ENCODE measurements at regions not wholly inside any gene's neighbourhood (a gene's known extent, or its start where the extent isn't known, plus 50 kb on each side); places are given as distances from the start of the nearest gene placed in this dataset.
"Not testable (repeated sequence)": the region's sequence is repeated elsewhere in the genome, so short reads cannot be mapped to it uniquely, and the experiment has no call there.

GRCh38 chr9:32877103-32877502 is 93.8 kb downstream of the TMEM215 start:
- Histone ChIP-seq H3K27ac (ENCODE audit: low read length) (peak overlapping the region; percentile 82; the same call in 1 of the 2 replicates), H3K79me2 (ENCODE audit: low read length) (no peaks in the 10 kb centered on the region)

GRCh38 chr9:32877639-32878217 is 94.4 kb downstream of the TMEM215 start:
- Histone ChIP-seq H3K36me3 (ENCODE audit: insufficient read depth, low read length) (no peaks in the 10 kb centered on the region), H2AFZ (ENCODE audit: low read length) (peak overlapping the region; percentile 2; the same call in 1 of the 2 replicates), H3K4me2 (ENCODE audit: low read depth, low read length, poor library complexity, severe bottlenecking) (peak overlapping the region; percentile 79), H3K9me2 (replicated peaks; ENCODE audit: insufficient read depth, low read length) (no peaks in the 10 kb centered on the region), H4K20me1 (ENCODE audit: insufficient read depth, low read depth, low read length) (no peaks in the 10 kb centered on the region), H3K9me3 (ENCODE audit: low read length) (no peaks in the 10 kb centered on the region), H3K4me1 (ENCODE audit: low read length) (peaks cover 43% of the 10 kb centered on the region), H3K27ac (ENCODE audit: low read length) (peak overlapping the region; percentile 82), H3K79me2 (ENCODE audit: low read length) (no peaks in the 10 kb centered on the region), H3K27me3 (ENCODE audit: low read length) (no peaks in the 10 kb centered on the region), H3K4me3 (ENCODE audit: low read length) (peak overlapping the region; percentile 41), H3K9ac (ENCODE audit: low read length) (peak overlapping the region; percentile 28; the same call in 1 of the 2 replicates)
- DNase-seq = peak; percentile 77

More at GRCh38 chr9:32877103-32877502, 93.8 kb downstream of the TMEM215 start:
- no peak overlapping the region for H3K4me3 ChIP-seq (ENCODE audit: low read length)
- no peak overlapping the region for H3K9ac ChIP-seq (ENCODE audit: low read length)
- no peaks in the 10 kb centered on the region for H3K36me3 ChIP-seq (ENCODE audit: insufficient read depth, low read length)
- no peaks in the 10 kb centered on the region for H3K9me3 ChIP-seq (ENCODE audit: low read length)
- H4K20me1 ChIP-seq (ENCODE audit: insufficient read depth, low read depth, low read length) = no peaks in the 10 kb centered on the region
- peaks cover 43% of the 10 kb centered on the region for H3K4me1 ChIP-seq (ENCODE audit: low read length)
- no peak overlapping the region for H2AFZ ChIP-seq (ENCODE audit: low read length)
- no peaks in the 10 kb centered on the region for H3K9me2 ChIP-seq (replicated peaks; ENCODE audit: insufficient read depth, low read length)
- DNase-seq = no peak
- H3K27me3 ChIP-seq (ENCODE audit: low read length) = no peaks in the 10 kb centered on the region
- H3K4me2 ChIP-seq (ENCODE audit: low read depth, low read length, poor library complexity, severe bottlenecking) = peak overlapping the region; percentile 79

- DNase-seq = no peak
- peaks cover 32% of the 10 kb centered on the region for H3K4me1 ChIP-seq (ENCODE audit: low read length)
- no peaks in the 10 kb centered on the region for H3K36me3 ChIP-seq (ENCODE audit: insufficient read depth, low read length)
- no peak overlapping the region for H3K4me3 ChIP-seq (ENCODE audit: low read length)
- H3K27me3 ChIP-seq (ENCODE audit: low read length) = no peaks in the 10 kb centered on the region
- H3K9me2 ChIP-seq (replicated peaks; ENCODE audit: insufficient read depth, low read length) = no peaks in the 10 kb centered on the region
- no peak overlapping the region for H3K9ac ChIP-seq (ENCODE audit: low read length)
- no peak overlapping the region for H2AFZ ChIP-seq (ENCODE audit: low read length)
- no peak overlapping the region for H3K4me2 ChIP-seq (ENCODE audit: low read depth, low read length, poor library complexity, severe bottlenecking)
- H4K20me1 ChIP-seq (ENCODE audit: insufficient read depth, low read depth, low read length) = no peaks in the 10 kb centered on the region
- H3K79me2 ChIP-seq (ENCODE audit: low read length) = no peaks in the 10 kb centered on the region
- no peaks in the 10 kb centered on the region for H3K9me3 ChIP-seq (ENCODE audit: low read length)
- no peak overlapping the region for H3K27ac ChIP-seq (ENCODE audit: low read length)
Measured at GRCh38 chr9:32879335-32879734, 96.0 kb downstream of the TMEM215 start.

GRCh38 chr9:32881948-32882347 is 98.6 kb downstream of the TMEM215 start:
- no peak overlapping the region for H3K9ac ChIP-seq (ENCODE audit: low read length)
- H4K20me1 ChIP-seq (ENCODE audit: insufficient read depth, low read depth, low read length) = no peaks in the 10 kb centered on the region
- no peak overlapping the region for H3K4me3 ChIP-seq (ENCODE audit: low read length)
- H3K9me3 ChIP-seq (ENCODE audit: low read length) = no peaks in the 10 kb centered on the region
- H3K27ac ChIP-seq (ENCODE audit: low read length) = no peak overlapping the region
- H3K27me3 ChIP-seq (ENCODE audit: low read length) = no peaks in the 10 kb centered on the region
- DNase-seq = no peak
- peaks cover 26% of the 10 kb centered on the region for H3K4me1 ChIP-seq (ENCODE audit: low read length)
- no peak overlapping the region for H2AFZ ChIP-seq (ENCODE audit: low read length)
- no peak overlapping the region for H3K4me2 ChIP-seq (ENCODE audit: low read depth, low read length, poor library complexity, severe bottlenecking)
- no peaks in the 10 kb centered on the region for H3K9me2 ChIP-seq (replicated peaks; ENCODE audit: insufficient read depth, low read length)
- no peaks in the 10 kb centered on the region for H3K79me2 ChIP-seq (ENCODE audit: low read length)
- no peaks in the 10 kb centered on the region for H3K36me3 ChIP-seq (ENCODE audit: insufficient read depth, low read length)

- H3K27me3 ChIP-seq (ENCODE audit: low read length) = no peaks in the 10 kb centered on the region
- H3K4me3 ChIP-seq (ENCODE audit: low read length) = no peak overlapping the region
- no peak overlapping the region for H3K4me2 ChIP-seq (ENCODE audit: low read depth, low read length, poor library complexity, severe bottlenecking)
- no peak overlapping the region for H3K27ac ChIP-seq (ENCODE audit: low read length)
- H4K20me1 ChIP-seq (ENCODE audit: insufficient read depth, low read depth, low read length) = no peaks in the 10 kb centered on the region
- no peak overlapping the region for H3K9ac ChIP-seq (ENCODE audit: low read length)
- DNase-seq = no peak
- no peaks in the 10 kb centered on the region for H3K9me2 ChIP-seq (replicated peaks; ENCODE audit: insufficient read depth, low read length)
- no peaks in the 10 kb centered on the region for H3K9me3 ChIP-seq (ENCODE audit: low read length)
- H3K36me3 ChIP-seq (ENCODE audit: insufficient read depth, low read length) = no peaks in the 10 kb centered on the region
- H3K79me2 ChIP-seq (ENCODE audit: low read length) = no peaks in the 10 kb centered on the region
- H2AFZ ChIP-seq (ENCODE audit: low read length) = no peak overlapping the region
- H3K4me1 ChIP-seq (ENCODE audit: low read length) = peaks cover 18% of the 10 kb centered on the region
Measured at GRCh38 chr9:32882705-32883104, 99.4 kb downstream of the TMEM215 start.

DNA sequence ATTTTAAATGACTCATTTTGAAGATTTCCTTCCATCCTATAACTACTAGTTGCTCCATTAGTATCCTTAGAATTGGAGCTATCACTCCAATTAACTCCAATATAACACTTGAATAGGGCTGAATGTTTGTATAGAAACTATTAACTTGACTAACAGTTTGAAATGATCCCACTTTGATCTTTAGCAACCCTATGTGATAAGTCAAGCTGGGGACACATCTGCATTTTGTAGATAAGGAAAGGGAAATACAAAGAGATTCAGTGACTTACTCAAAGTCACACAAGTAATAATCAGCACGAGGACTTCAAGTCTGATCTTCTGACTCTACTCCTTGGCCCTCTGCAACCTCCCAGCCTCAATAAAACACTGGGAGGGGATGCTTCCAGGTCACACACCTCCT is 101.1 kb downstream of the TMEM215 start:
- no peaks in the 10 kb centered on the region for H3K79me2 ChIP-seq (ENCODE audit: low read length)
- no peak for DNase-seq
- no peaks in the 10 kb centered on the region for H3K9me2 ChIP-seq (replicated peaks; ENCODE audit: insufficient read depth, low read length)
- H3K27ac ChIP-seq (ENCODE audit: low read length) = no peak overlapping the region
- H3K4me1 ChIP-seq (ENCODE audit: low read length) = peaks cover under 1% of the 10 kb centered on the region; the same call in 1 of the 2 replicates
- no peak overlapping the region for H3K9ac ChIP-seq (ENCODE audit: low read length)
- H3K9me3 ChIP-seq (ENCODE audit: low read length) = no peaks in the 10 kb centered on the region
- no peaks in the 10 kb centered on the region for H4K20me1 ChIP-seq (ENCODE audit: insufficient read depth, low read depth, low read length)
- no peak overlapping the region for H3K4me3 ChIP-seq (ENCODE audit: low read length)
- no peak overlapping the region for H3K4me2 ChIP-seq (ENCODE audit: low read depth, low read length, poor library complexity, severe bottlenecking)
- H2AFZ ChIP-seq (ENCODE audit: low read length) = no peak overlapping the region
- H3K27me3 ChIP-seq (ENCODE audit: low read length) = no peaks in the 10 kb centered on the region
- H3K36me3 ChIP-seq (ENCODE audit: insufficient read depth, low read length) = no peaks in the 10 kb centered on the region

DNA sequence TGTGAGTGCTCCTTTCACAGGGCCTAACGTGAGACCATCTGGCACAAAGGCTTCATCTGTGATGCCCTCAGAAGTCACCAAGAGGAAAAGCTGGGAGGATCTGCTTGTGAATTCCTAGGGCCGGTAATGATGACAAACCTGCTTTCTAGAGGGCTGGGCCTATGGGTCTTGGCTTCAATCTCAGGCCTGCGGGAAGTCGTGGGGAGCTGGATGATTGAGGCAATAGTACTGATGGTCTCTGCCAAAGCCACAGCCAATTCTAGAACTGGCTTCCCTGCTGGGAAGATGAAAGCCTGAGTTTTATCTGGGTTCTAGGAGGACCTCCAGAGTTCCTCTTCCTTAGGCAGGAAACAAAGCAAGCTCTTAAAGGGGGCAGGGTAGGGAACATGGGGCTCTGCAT is 102.7 kb downstream of the TMEM215 start:
- no peaks in the 10 kb centered on the region for H3K36me3 ChIP-seq (ENCODE audit: insufficient read depth, low read length)
- peaks cover 8% of the 10 kb centered on the region for H3K4me1 ChIP-seq (ENCODE audit: low read length)
- H3K9me2 ChIP-seq (replicated peaks; ENCODE audit: insufficient read depth, low read length) = no peaks in the 10 kb centered on the region
- H4K20me1 ChIP-seq (ENCODE audit: insufficient read depth, low read depth, low read length) = no peaks in the 10 kb centered on the region
- H3K27me3 ChIP-seq (ENCODE audit: low read length) = no peaks in the 10 kb centered on the region
- H3K9me3 ChIP-seq (ENCODE audit: low read length) = no peaks in the 10 kb centered on the region
- H3K79me2 ChIP-seq (ENCODE audit: low read length) = no peaks in the 10 kb centered on the region
- H2AFZ ChIP-seq (ENCODE audit: low read length) = no peak overlapping the region
- no peak overlapping the region for H3K4me3 ChIP-seq (ENCODE audit: low read length)
- no peak overlapping the region for H3K4me2 ChIP-seq (ENCODE audit: low read depth, low read length, poor library complexity, severe bottlenecking)
- DNase-seq = no peak
- no peak overlapping the region for H3K27ac ChIP-seq (ENCODE audit: low read length)
- H3K9ac ChIP-seq (ENCODE audit: low read length) = no peak overlapping the region

DNA sequence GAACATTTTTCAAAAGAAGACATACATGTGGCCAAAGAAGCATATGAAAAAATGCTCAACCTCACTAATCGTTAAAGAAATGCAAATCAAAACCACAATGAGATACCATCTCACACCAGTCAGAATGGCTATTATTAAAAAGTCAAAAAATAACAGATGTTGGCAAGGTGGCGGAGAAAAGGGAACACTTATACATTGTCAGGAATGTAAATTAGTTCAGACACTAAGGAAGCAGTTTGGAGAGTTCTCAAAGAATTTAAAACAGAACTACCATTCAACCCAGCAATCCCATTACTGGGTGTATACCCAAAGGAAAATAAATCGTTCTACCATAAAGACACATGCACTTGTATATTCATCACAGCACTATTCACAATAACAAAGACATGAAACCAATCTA is 106.9 kb downstream of the APTX start:
- not testable (repeated sequence) for H3K27ac ChIP-seq (ENCODE audit: low read length); H3K27me3 ChIP-seq (ENCODE audit: low read length); H3K9ac ChIP-seq (ENCODE audit: low read length); H3K79me2 ChIP-seq (ENCODE audit: low read length); H4K20me1 ChIP-seq (ENCODE audit: insufficient read depth, low read depth, low read length); H3K4me2 ChIP-seq (ENCODE audit: low read depth, low read length, poor library complexity, severe bottlenecking); H3K9me3 ChIP-seq (ENCODE audit: low read length); DNase-seq; H3K9me2 ChIP-seq (replicated peaks; ENCODE audit: insufficient read depth, low read length); H2AFZ ChIP-seq (ENCODE audit: low read length); H3K36me3 ChIP-seq (ENCODE audit: insufficient read depth, low read length); H3K4me3 ChIP-seq (ENCODE audit: low read length)
- H3K4me1 ChIP-seq (ENCODE audit: low read length) = peaks cover 34% of the 10 kb centered on the region
